ENCODE measurements at regions not wholly inside any gene's neighbourhood (a gene's known extent, or its start where the extent isn't known, plus 50 kb on each side); places are given as distances from the start of the nearest gene placed in this dataset.

DNA sequence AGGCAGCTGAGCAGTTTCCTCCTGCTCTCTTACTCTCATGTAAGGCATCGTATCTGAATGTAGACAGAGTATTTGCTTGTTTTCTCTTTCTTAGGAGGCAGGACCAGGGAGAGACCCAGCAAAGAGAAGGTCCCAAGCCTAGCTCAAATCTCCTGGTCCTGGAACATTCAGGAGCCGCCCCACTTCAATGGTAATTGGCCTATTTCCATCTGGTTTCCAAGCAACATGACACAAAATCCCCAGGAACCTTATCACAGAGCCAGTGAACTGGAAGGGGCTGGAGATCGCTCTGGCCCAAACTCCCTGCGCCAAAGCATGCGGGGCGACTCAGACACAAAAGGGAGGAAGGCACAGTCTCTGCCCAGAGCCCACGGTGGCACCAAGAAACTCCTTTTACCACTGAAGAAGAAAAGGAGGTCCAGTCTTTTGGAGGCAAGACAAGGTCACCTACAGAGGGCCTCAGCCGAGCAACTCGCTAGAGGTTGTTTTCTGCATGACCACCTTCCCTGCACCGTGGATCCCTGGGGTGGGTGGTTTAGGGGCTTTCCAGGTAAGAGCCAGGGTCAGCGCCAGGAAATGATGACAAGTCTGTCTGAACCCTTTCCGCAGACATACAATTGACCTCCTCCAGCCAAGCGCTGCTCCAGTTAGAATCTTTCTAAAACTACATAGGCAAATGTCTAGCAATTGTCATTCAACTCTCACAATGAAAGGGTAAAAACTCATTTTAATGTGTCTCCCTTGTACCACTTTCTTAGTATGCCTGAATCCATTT, 394.7 kb downstream of the SOX9 start:
- DNase-seq (ENCODE audit: low read depth in 3 of 3, low spot score in 1 of 3): no peak

DNA sequence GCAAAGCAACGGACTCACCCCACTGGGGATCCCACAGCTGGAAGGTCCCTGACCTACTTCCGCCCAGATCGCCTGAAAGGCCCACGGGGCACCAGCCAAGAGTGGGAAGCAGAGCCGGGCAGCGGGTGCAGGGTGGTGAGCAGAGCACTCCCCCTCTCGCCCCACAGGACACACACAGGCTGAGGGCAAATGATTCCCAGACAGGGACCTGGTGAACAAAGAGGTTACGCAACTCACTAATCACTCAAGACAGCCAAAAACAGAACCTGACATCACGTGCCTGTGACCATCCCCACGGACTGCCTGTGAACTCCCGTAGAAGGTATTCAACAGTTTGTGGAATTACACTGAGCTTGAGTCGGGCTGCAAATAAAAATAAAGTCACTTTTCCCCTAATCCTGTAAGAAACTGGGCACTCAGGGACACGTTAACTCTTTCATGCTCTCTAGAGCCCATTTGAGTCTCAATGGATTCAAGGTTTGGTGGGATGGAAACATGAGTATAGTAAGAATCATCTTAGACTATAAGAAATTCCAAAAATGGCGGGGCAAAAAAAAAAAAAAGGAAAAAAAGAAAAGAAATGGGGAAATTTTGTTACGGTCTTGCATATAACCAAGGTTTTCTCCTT, 396.1 kb downstream of the SOX9 start:
- no peak for DNase-seq (ENCODE audit: low read depth in 3 of 3, low spot score in 1 of 3)

DNA sequence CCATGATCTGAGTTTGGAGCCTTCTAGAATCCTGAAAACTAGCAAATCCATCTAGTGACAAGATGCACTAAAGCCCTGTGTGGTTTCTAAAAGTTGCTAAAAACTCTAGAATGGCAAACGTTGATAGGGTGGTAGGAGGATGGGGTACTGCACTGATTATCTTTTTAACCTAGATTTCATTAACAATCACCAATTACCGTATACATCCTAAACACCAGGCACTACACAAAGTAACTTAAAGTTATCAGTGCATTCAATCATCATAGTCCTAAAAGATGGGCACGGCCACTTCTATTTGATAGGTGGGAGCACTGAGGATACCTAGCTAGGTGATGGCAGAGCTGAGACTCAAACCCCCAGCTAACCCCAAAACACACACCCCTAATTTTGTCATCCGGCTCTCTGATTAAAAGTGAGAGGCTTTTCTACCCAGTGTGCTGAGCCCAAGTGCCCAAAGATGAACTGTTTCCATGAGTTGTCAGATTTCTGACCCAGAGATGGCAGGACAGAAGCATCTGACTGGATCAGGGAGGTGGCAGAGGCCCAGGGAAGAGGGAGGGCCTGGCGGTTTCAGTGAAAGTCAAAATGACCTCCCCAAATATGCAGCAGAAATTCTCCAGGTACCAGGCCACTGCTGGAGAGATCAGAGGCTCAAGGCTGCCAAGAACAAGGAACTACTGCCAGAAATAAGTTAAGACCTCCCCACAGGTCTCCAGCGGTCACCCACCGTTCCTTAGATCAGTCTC, 396.8 kb downstream of the SOX9 start:
- DNase-seq (ENCODE audit: low read depth in 3 of 3, low spot score in 1 of 3): no peak

DNA sequence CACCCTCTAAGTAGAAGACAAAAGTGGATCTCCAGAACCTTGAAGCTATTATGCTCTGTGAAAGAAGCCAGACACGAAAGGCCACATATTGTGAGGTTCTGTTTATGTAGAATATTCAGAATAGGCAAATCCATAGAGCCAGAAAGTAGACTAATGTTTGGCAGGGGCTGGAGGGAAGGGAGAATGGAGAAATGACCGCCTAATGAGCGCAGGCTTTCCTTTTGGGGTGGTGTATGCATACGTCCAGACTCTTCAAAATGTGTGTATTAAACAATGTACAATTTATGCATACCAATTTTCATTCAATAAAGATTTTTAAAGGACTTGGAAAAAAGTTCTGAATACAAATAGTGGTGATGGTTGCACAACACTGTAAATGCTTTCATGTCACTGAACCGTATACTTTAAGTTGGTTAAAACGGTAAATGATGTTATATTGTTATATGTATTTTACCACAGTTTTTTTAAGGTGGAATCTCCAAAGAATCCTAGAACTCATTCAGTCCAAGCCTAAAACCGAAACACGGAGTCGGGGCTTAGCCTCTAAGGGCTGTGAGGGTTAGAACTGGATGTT, 397.4 kb downstream of the SOX9 start:
- no peak for DNase-seq (ENCODE audit: low read depth in 3 of 3, low spot score in 1 of 3)

DNA sequence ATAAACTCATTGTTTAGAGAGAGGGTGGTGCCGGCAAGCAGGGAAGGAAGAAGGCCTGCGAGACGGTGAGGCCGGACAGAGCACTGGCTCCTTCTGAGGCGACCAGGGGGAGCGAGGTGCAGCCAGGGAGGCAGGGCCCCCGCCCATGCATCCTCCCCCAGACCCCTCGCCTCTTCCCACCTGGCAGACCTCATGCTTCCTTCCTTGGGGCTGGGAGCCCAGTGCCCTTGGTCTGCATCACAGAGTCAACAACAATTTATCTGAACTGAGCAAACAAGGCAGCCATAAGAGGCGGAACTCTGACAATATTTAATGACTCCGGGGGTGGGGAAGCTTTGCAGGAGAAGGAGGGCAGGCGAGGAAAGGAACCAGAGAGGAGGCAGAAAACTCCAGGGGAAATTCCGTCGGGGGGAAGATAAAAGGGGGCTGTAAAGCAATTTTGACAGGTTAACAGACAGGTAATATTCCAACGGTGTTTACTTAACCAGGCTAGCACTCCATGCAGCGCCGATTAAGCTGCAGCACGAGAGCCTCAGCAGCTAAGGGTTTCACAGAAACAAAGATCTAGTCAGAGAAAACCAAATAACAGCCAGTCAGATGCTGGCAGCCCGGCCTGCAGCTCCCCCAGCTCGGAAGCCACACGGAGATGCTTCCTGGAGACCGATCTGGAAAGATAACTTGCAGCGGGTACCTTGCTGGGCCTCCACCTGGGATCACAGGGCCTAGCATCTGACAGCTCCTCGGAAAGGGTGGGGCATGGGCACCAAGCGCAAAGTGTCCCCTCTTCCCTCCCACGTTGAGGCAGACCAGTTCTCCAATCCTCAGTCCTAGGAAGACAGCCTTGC, 398.2 kb downstream of the SOX9 start:
- DNase-seq (ENCODE audit: low read depth in 3 of 3, low spot score in 1 of 3): no peak

DNA sequence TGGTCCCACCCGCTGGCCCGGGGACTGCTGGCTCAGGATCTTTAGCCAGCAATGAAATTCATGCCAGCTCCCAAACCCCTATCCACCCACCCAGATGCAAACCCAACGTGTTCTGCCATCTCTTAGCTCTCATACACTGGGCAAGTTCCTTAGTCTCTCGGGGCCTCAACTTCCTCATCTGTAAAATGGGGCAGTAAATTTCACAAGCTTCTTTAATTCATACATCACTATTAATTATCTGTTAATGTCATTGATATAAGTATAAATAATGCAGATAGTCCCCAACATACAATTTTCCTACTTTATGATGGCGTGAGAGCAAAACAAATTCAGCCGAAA, 398.7 kb downstream of the SOX9 start:
- DNase-seq (ENCODE audit: low read depth in 3 of 3, low spot score in 1 of 3): no peak

DNA sequence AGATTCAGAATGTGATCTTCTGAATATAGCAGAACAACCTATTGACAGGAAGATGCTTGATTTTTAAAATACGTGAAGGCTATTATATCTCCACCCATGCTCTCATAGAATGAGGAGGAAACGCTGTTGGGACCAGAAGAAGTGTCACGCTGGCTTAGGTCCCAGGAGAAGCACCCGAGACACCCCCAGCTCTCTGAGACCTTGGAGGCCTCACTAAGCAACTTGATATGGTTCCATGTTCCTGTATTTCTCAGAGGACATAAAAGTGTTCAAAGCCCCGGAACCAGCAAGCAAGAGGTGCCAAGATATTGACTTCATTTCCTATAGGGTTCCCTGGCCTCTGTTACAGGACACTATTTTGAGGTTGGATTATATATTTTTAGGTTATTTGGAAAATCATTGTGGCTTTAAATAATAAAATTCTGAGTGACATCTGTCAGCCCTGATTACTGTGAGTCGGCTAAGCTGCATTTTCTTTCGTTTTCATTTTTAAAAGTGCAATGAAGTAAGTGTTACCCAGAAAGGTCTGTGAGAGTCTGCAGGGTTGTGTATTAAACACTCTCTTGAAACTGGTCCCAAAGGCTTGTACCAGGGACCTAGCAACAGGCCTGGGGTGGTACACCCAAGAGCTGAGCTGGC, 400.0 kb downstream of the SOX9 start:
- no peak for DNase-seq (ENCODE audit: low read depth in 3 of 3, low spot score in 1 of 3)

DNA sequence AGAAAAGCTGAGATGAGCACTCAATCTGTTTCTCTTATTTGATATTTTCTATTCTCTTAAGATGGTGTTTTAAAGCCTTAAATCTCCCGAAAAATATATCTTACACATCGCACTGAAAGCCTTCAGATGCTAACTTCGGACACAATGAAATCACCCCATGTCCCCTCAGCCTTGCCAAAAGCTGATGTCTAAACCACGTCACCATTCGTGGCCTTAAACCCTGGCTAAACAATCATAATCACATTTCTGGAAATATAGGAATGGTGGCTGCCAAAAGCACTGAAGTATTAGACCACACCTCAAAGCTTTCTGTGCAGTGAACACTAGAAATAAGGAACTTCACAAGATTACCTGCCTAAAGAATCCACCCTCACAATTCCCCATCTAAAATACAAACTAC, 402.7 kb downstream of the SOX9 start:
- no peak for DNase-seq (ENCODE audit: low read depth in 3 of 3, low spot score in 1 of 3)

DNA sequence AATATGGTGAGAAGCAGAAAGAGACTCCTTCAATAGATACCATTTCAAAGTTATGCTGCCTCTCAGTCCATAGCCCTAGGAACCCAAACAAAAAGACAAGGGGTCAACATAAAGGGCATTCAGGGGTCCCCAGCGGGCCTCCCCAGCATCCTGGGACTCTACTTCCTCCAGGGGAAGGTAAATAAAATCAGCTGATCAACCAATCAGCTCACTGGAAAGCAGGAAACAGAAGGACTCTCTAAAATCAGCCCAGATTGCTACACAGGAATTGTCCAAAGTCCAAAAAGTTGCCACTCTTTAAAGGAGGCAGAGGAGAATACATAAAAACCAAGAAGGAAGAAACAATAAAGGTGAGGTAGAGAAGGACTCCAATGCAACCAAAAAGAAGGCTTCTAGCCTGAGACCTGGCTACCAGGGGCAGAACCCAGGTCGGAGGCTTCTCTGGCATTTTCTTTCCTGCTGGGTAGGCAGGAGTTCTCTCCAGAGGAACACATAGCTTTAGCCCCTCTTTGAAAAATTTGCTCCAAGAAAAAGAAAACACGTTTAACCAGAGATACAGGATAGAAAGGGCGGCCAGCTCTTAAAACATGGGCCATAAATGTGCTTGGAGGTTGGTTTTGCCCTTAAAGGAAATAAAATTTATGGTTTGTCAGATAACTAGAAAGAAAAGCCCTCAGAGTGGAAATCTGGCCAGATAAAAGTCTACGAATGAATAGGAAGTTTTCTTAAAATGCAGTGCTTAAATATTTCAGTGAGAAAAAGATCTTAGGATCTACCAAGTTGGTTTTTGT, 404.6 kb downstream of the SOX9 start:
- DNase-seq (ENCODE audit: low read depth in 3 of 3, low spot score in 1 of 3): no peak

DNA sequence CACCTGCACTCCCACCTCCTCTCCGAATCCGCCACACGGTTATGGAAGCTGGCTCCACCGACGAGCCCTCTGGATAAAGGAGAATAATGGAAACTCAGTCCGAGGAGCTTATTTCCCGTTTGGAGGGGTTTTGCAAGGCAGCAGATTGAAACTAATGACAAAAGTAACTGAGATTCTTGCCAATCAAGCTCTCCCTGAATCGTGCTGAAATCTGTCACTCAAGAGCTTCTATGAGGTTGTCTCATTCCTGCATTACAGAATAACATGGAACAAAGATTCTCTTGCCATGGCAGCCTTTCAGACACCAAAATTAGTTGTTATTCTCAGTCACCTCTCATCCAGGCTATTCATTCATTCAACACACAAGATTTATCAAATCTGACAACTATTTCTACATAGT, 405.9 kb downstream of the SOX9 start:
- no peak for DNase-seq (ENCODE audit: low read depth in 3 of 3, low spot score in 1 of 3)

DNA sequence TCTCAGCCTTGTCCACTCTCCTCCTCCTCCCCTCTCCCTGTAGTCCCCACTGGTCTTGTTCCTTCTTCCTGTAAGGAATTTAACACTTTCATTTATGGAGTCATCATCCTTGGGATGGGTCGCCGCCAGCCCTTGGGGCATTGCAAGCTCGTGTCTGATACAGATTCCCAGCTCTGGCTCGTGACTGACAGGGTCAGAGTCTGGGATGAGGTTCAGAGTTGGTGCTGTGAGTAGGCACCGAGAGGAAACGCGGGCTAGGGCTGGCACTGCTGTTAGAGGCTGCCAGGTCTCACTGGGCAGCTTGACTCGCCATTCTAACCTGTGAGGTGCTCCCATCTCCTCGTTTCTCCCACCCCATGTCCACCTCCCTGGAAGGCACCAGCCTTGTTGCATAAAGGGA, 407.0 kb downstream of the SOX9 start:
- no peak for DNase-seq (ENCODE audit: low read depth in 3 of 3, low spot score in 1 of 3)

DNA sequence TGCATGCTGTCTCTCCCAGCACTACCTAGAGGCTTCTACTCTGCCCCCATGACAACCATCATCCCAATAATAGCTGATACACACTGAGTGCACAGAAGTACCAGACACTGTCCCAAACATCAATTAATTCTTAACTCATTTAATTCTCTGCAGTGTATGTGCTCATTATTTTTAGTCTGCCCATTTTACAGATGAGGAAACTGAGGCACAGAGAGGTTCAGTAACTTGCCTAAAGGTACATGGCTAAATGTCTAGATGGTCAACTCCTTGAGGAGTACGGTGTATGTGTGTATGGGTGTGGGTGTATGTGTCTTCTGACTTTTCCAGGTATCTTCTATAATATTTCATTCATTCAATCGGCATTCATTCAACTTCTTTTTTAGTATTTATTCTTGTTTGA, 407.9 kb downstream of the SOX9 start:
- DNase-seq (ENCODE audit: low read depth in 3 of 3, low spot score in 1 of 3): no peak

DNA sequence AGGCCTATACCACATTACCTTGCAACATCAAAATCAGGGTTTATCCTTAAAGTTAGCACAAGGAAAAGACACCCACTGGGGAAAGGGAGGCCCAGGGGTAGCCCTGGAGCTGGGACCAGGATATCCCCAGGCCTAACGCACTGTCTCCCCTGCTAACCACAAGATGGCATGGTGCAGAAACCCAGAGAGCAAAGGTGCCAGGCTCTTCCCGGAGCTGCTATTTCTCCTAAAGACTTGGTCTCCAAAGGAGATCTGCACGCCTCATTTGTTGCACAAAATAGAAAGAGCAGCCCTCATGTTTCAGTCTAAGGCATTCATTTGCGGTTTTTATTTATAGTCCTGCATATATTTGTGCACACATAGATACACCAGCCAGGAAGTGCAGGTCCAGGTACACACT, 408.6 kb downstream of the SOX9 start:
- DNase-seq (ENCODE audit: low read depth in 3 of 3, low spot score in 1 of 3): no peak

DNA sequence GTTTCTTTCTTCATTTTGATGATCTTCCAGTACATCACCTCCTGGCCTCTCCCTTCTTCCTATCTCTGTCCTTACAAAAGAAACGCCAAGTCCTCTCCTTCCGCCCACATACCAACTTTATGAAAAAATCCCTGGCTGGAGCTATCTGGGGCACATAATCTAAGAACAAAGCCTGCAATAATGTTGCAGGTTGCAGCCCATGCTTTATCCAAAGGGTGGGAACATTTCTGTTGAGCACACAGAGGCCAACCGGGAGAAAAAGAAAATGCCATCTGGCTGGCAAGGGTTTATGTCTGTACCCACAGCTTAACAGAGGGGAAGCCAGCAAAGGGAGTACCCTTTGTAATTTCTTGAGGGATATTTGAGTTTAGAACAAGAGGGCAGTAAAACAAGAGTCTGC, 409.6 kb downstream of the SOX9 start:
- no peak for DNase-seq (ENCODE audit: low read depth in 3 of 3, low spot score in 1 of 3)

DNA sequence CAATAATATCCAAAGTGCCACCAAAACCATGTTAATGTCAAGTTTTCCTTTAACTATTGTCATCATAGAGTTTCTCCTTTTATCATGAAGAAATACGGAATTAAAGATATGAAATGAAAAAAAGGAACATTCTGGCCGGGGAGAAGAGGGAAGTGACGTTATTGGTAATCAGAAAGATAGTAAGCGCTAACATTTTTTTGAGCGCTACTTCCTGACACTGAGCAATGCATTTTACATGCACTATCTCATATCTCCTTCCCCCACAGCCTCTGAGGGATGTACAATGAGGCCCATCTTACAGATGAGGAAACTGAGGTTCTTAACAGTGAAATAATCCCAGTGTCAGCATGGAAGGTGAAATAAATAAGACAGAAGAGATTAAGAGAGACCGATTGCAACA, 410.9 kb downstream of the SOX9 start:
- DNase-seq (ENCODE audit: low read depth in 3 of 3, low spot score in 1 of 3): no peak

DNA sequence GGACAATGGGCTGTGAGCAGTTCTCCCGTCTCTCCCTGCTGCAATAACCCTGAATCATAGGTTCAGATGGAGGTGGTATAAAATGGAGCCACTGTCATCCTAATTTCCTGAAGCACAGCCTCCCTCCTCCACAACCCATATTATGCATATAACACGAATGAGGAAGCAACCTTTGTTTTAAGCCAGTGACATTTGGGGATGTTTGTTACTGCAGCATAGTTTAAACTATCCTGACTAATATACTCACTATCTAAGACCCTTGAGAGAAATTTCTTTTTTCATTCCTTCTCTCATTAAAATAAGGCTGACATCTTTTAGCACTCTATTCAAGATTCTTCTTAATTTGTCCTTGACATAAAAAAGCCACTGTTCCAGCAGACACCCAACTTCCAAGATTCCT, 413.4 kb downstream of the SOX9 start:
- no peak for DNase-seq (ENCODE audit: low read depth in 3 of 3, low spot score in 1 of 3)

DNA sequence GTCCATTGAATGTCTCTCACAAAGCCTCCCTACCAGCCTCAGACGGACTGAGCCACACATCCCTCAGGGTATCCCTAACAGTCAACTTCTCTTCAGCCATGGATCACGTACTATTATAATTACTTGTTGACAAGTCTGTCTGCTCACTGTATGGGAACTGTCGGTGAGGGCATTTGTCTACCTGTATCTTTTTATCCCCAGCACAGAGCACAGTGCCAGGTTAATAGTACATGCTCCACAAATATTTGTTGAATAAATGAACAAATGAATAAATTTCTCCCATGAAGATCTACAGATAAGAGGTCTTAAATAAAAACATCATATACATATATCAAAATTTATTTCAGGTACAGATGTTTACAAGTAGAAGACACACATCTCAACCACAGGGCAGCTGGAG, 414.0 kb downstream of the SOX9 start:
- no peak for DNase-seq (ENCODE audit: low read depth in 3 of 3, low spot score in 1 of 3)

DNA sequence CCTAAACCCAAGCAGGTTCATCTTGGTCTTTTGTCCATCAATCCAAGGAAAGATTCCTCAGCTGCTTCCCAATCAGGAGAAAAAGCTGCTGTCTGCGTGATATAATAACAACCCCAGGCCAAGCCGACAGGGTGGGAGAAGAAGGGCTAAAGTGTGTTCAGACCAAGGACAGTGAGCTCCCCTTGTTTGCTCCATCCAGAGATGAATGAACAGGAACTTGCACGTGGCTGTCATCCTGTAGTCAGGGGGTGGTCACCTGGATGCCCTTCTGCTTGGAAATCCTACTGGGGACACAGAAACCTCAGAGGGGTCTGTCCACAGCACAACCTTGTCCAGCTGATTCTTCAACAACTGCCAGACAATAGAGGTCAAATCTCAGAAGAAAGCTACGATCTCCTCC, 414.5 kb downstream of the SOX9 start:
- no peak for DNase-seq (ENCODE audit: low read depth in 3 of 3, low spot score in 1 of 3)

DNA sequence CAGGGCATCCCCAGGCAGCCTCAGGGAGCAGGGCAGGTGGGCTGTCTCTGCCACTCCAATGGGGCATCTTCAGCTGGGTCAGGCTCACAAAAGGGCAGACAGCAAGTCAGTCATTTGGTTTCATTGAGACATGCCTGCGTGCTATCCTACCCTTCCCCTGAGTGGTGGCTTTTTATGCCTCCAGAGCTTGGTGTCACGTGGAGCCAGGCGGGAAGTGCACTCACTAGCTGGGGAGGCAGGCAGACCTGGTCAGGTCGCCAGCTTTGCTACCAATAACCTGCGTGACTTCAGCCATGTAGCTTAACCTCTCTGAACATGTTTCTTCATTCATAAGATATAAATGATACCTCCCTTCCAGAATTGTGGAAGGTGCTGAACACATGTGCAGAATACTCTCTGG, 415.0 kb downstream of the SOX9 start:
- DNase-seq (ENCODE audit: low read depth in 3 of 3, low spot score in 1 of 3): no peak

DNA sequence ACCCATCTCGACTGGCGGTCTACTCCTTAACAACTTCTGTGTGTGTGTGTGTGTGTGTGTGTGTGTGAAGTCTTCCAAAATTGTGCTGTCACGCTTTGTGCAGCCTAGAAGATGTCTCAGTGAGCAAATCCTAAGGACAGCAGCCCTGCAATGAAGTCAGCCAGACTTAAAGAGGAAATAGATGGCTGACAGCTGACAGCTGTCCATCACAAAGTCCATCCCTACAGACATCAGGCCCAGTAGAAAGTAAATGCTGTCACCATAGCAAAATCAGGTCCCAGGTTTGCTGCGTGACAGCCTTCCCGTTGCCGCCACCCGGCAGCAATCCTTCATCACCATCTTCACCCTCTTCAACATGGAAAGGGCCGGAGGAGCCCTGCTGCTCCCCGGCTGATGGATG, 416.0 kb downstream of the SOX9 start:
- DNase-seq (ENCODE audit: low read depth in 3 of 3, low spot score in 1 of 3): no peak
